GM12892 (cell line): ENCODE measurements at regions not wholly inside any gene's neighbourhood (a gene's known extent, or its start where the extent isn't known, plus 50 kb on each side); places are given as distances from the start of the nearest gene placed in this dataset.

Experiments used
- DNase-seq: peaks from one replicate; pipeline ENCODE4 v3.0.0; 2011; ENCODE audit not compliant: insufficient read length
- FAIRE-seq: peaks from 2 replicates; lab custom pipeline; 2011; peaks lifted over from hg19 to GRCh38; lab: Jason Lieb, UNC
- POLR2A ChIP-seq: IDR thresholded peaks from 2 replicates; pipeline ENCODE4 v1.6.1; 2011; ENCODE audit warnings: low read depth, low read length, control low read depth
- POLR2AphosphoS5 ChIP-seq: IDR thresholded peaks from 2 replicates; pipeline ENCODE4 v1.6.1; 2011; ENCODE audit warnings: low read depth, low read length, control low read depth
- TAF1 ChIP-seq: IDR thresholded peaks from 2 replicates; pipeline ENCODE4 v1.6.1; 2011; ENCODE audit warnings: low read depth, mild to moderate bottlenecking, control low read depth, low read length, borderline replicate concordance

DNA sequence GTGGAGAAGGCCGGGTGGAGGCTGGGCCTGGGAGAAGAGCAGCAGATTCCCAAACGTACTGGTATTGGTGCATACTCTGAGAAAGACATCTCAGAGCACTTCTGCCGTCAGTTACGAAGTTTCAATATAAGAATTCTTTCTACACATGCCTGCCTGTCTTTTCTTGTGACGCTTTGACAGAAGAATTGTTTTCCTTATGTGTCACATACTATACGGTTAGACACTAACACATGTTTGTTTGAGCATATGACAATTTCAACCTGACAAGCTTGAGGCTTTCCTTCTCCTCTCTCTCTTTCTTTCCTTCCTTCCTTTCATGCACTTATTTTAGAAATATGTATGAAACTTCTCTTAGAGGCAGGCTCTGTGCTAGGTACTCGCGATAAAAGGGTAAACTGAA, 360.0 kb downstream of the QKI start:
- FAIRE-seq: no peak
- TF ChIP-seq POLR2AphosphoS5 (no peak), TAF1 (no peak), POLR2A (no peak)
- no peak for DNase-seq

DNA sequence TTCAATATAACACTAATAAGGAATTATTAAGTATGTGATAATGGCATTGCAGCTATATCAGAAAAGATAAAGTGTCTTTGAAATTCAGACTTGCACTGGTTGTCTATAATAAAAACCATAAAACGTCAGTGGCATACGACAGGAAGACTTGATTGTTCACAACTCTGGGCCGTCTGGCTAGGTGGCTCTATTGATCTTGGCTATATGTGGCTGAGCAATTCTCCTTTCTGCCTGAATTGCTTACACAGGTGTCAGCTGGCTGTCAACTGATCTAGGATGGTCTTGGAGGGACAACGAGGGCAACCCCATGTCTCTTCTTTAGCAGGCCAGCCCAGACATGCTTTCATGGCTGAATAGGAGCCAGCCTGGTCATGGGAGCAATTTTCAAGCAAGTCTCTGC, 359.1 kb downstream of the QKI start:
- DNase-seq: no peak
- TF ChIP-seq POLR2A (no peak), TAF1 (no peak), POLR2AphosphoS5 (no peak)
- FAIRE-seq: no peak

- no peak for TF ChIP-seq POLR2A
- no peak for TF ChIP-seq POLR2AphosphoS5
- no peak for TF ChIP-seq TAF1
- DNase-seq: no peak
- no peak for FAIRE-seq
These were observed 358.2 kb downstream of the QKI start for GRCh38 chr6:163772701-163773100.

GRCh38 chr6:163771180-163771579, 356.7 kb downstream of the QKI start:
- TF ChIP-seq POLR2A: no peak
- TF ChIP-seq TAF1: no peak
- TF ChIP-seq POLR2AphosphoS5: no peak
- FAIRE-seq (no peak), DNase-seq (no peak)

GRCh38 chr6:163768905-163769304, 354.4 kb downstream of the QKI start:
- no peak for TF ChIP-seq POLR2A
- DNase-seq (no peak), FAIRE-seq (no peak)

GRCh38 chr6:163766936-163767335, 352.4 kb downstream of the QKI start:
- TF ChIP-seq TAF1 (no peak), POLR2AphosphoS5 (no peak), POLR2A (no peak)
- DNase-seq: no peak
- no peak for FAIRE-seq

DNA sequence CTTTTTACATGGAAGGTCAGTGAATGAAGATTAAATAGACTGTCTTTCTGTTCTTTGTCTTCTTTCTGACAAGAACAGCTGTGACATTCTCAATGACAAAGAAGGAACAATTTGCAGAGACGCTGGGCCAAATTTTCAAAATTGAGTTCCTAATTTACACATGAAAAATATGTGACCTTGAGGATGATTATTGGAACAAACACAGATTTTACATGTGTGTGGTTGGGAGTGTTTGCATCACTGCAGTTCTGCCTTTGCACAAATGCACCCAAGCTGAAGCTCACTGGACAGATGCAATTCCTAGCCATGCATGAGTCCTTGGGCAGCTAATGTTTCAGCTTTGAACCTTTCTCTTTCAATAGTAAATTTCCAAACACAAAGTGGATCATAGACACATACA, 350.8 kb downstream of the QKI start:
- FAIRE-seq (no peak), DNase-seq (no peak)
- TF ChIP-seq POLR2A (no peak), TAF1 (no peak), POLR2AphosphoS5 (no peak)

- FAIRE-seq: no peak
- DNase-seq: no peak
- TF ChIP-seq POLR2AphosphoS5: no peak
- no peak for TF ChIP-seq POLR2A
- TF ChIP-seq TAF1: no peak
These were observed 350.0 kb downstream of the QKI start for GRCh38 chr6:163764565-163764964.

GRCh38 chr6:163761481-163761880, 347.0 kb downstream of the QKI start:
- FAIRE-seq (no peak), DNase-seq (no peak)
- TF ChIP-seq TAF1 (no peak), POLR2AphosphoS5 (no peak), POLR2A (no peak)

DNA sequence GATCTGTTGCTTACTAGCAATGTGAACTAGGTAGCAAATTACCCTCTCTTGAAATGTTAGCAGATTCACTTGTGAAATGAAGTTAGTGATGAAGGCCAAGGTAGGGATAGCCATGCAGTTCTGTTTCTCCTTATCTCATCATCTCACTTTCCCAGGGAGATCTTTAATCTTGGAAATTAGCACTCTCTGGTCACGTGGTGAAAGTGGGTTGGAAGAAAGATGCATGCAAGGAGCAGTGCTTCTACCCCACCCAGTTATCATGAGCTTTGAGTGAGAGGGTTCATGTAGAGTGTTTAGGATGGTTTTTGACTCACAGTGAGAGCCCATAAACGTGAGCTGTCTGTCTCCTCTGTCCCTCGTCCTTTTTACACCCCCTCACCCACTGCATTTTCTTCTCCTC, 346.3 kb downstream of the QKI start:
- no peak for TF ChIP-seq TAF1
- TF ChIP-seq POLR2A: no peak
- TF ChIP-seq POLR2AphosphoS5: no peak
- DNase-seq: no peak
- no peak for FAIRE-seq

GRCh38 chr6:163759542-163759941, 345.0 kb downstream of the QKI start:
- DNase-seq (no peak), FAIRE-seq (no peak)
- TF ChIP-seq POLR2AphosphoS5: no peak
- no peak for TF ChIP-seq POLR2A
- TF ChIP-seq TAF1: no peak

DNA sequence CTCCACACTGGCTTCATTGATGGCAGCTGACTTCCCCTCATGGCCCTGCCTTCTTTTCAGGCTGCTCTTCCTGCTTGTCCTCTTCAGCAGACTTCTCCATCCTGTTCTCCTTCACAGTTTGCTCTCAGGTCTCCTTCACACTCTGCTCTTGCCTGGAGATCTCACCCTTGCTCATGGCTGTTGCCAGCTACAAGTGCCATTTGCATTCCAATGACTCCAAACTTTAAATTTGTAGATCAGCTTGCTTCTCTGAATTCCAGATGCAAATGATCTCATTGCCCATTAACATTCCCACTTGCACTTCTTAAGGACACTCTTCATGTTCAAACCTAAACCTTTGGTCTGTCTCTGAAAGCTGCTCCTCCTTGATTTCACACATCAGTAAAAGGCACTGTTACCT, 343.0 kb downstream of the QKI start:
- no peak for TF ChIP-seq POLR2AphosphoS5
- TF ChIP-seq POLR2A: no peak
- FAIRE-seq: no peak

GRCh38 chr6:163756079-163756478, 341.6 kb downstream of the QKI start:
- TF ChIP-seq POLR2AphosphoS5 (no peak), TAF1 (no peak), POLR2A (no peak)
- DNase-seq (no peak), FAIRE-seq (peak; percentile 85)

More for the DNA sequence above, 343.0 kb downstream of the QKI start:
- DNase-seq: no peak
